ENCODE measurements at regions not wholly inside any gene's neighbourhood (a gene's known extent, or its start where the extent isn't known, plus 50 kb on each side); places are given as distances from the start of the nearest gene placed in this dataset.
"Not testable (repeated sequence)": the region's sequence is repeated elsewhere in the genome, so short reads cannot be mapped to it uniquely, and the experiment has no call there.

- Histone ChIP-seq H3K27me3 (ENCODE audit: insufficient read depth, low read length) (no peaks in the 10 kb centered on the region), H3K36me3 (ENCODE audit: insufficient read depth, low read depth, low read length) (no peaks in the 10 kb centered on the region), H3K9me3 (ENCODE audit: insufficient read depth, low read depth, low read length) (no peaks in the 10 kb centered on the region), H3K4me1 (ENCODE audit: insufficient read depth, low read length) (peaks cover 9% of the 10 kb centered on the region), H3K27ac (ENCODE audit: low read length) (no peak overlapping the region), H3K4me3 (ENCODE audit: low read length) (no peak overlapping the region), H3K9ac (ENCODE audit: low read depth, low read length) (no peak overlapping the region)
Observed at GRCh38 chr4:79578606-79579005, 170.6 kb upstream of the GK2 start.

DNA sequence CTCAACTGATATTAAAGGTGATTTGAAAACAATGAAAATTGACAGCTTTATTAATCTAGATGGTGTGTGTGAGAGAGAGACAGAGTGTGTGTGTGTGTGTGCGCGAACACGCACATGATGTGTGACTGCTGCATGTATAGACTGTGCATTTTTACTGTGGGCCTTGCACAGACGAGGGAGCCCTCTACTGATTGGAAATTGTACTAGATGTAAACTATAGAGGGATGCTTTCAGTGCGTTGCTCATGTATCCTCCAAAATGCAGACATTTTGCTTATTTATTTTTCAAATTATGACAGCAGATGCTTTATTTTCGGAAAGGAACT, 168.4 kb upstream of the GK2 start:
- H3K36me3 ChIP-seq (ENCODE audit: insufficient read depth, low read depth, low read length) = no peaks in the 10 kb centered on the region
- no peaks in the 10 kb centered on the region for H3K9me3 ChIP-seq (ENCODE audit: insufficient read depth, low read depth, low read length)
- no peak overlapping the region for H3K4me3 ChIP-seq (ENCODE audit: low read length)
- H3K27ac ChIP-seq (ENCODE audit: low read length) = no peak overlapping the region
- H3K4me1 ChIP-seq (ENCODE audit: insufficient read depth, low read length) = peaks cover 9% of the 10 kb centered on the region
- no peak overlapping the region for H3K9ac ChIP-seq (ENCODE audit: low read depth, low read length)
- no peaks in the 10 kb centered on the region for H3K27me3 ChIP-seq (ENCODE audit: insufficient read depth, low read length)

DNA sequence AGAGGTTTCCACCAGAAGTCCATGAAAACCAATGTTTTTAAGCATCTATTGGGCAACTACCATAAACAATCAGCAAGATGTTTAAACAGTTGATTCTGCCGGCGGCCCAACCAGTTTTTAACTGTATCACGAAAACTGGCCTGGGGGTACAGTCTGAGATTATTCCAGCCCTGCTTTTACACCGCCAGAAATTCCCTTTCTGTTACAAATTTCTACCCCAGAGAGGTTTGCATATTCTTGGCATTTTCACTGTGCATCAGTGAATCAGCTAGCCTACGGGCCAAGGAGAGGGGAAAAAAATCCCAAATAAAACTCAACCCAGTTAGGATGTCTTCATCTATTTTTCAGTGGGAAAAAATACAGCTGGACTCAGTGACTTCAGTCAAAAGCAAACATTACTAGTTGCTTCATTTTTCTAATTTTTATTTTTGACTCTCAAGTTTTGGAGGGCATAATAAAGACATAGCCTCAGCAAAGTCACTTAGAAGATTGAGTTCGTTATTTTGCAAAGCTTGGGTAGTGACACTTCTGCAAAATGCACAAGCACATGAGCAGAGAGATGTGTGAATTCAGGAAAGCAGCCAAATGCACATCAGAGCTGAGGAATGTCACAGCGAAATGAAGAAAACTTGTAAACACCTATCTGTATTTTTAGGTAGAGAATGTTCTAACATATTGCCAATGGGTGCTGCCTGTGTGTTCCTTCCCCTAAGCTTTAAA, 167.8 kb upstream of the GK2 start:
- Histone ChIP-seq H3K27me3 (ENCODE audit: insufficient read depth, low read length) (no peaks in the 10 kb centered on the region), H3K9ac (ENCODE audit: low read depth, low read length) (no peak overlapping the region)

GRCh38 chr4:79574741-79575451, 166.9 kb upstream of the GK2 start:
- Histone ChIP-seq H3K4me1 (ENCODE audit: insufficient read depth, low read length) (peaks cover 9% of the 10 kb centered on the region), H3K9ac (ENCODE audit: low read depth, low read length) (no peak overlapping the region), H3K27me3 (ENCODE audit: insufficient read depth, low read length) (no peaks in the 10 kb centered on the region), H3K4me3 (ENCODE audit: low read length) (no peak overlapping the region), H3K36me3 (ENCODE audit: insufficient read depth, low read depth, low read length) (no peaks in the 10 kb centered on the region), H3K9me3 (ENCODE audit: insufficient read depth, low read depth, low read length) (no peaks in the 10 kb centered on the region), H3K27ac (ENCODE audit: low read length) (no peak overlapping the region)

More for the DNA sequence above, 167.8 kb upstream of the GK2 start:
- Histone ChIP-seq H3K36me3 (ENCODE audit: insufficient read depth, low read depth, low read length) (no peaks in the 10 kb centered on the region), H3K9me3 (ENCODE audit: insufficient read depth, low read depth, low read length) (no peaks in the 10 kb centered on the region), H3K27ac (ENCODE audit: low read length) (no peak overlapping the region), H3K4me1 (ENCODE audit: insufficient read depth, low read length) (peaks cover 9% of the 10 kb centered on the region), H3K4me3 (ENCODE audit: low read length) (no peak overlapping the region)

DNA sequence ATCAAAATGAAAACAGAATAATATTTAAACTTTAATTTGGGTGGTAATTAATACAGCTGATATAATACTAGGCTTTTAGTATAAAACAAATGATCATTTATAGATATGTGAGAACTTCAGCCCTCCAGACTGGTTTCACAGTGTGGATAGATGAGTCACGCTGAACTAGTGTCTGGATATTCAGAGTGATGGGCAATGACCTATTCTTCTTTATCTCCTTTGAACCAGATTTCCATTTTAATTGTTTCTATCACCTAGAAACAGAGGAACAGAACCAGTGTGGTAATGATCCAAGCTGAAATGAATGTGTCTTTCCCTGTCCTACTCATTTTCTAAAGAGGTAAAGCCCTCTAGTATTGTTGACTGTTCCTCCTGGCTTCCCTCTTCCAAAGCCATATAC, 155.2 kb upstream of the GK2 start:
- no peaks in the 10 kb centered on the region for H3K27me3 ChIP-seq (ENCODE audit: insufficient read depth, low read length)
- no peaks in the 10 kb centered on the region for H3K36me3 ChIP-seq (ENCODE audit: insufficient read depth, low read depth, low read length)
- no peak overlapping the region for H3K4me3 ChIP-seq (ENCODE audit: low read length)
- H3K9me3 ChIP-seq (ENCODE audit: insufficient read depth, low read depth, low read length) = no peaks in the 10 kb centered on the region
- no peak overlapping the region for H3K27ac ChIP-seq (ENCODE audit: low read length)
- H3K4me1 ChIP-seq (ENCODE audit: insufficient read depth, low read length) = no peaks in the 10 kb centered on the region; the same call in 1 of the 2 replicates
- no peak overlapping the region for H3K9ac ChIP-seq (ENCODE audit: low read depth, low read length)

- H3K9me3 ChIP-seq (ENCODE audit: insufficient read depth, low read depth, low read length) = no peaks in the 10 kb centered on the region
- H3K4me3 ChIP-seq (ENCODE audit: low read length) = no peak overlapping the region
- no peak overlapping the region for H3K27ac ChIP-seq (ENCODE audit: low read length)
- no peaks in the 10 kb centered on the region for H3K27me3 ChIP-seq (ENCODE audit: insufficient read depth, low read length)
- H3K4me1 ChIP-seq (ENCODE audit: insufficient read depth, low read length) = no peaks in the 10 kb centered on the region; the same call in 1 of the 2 replicates
- no peak overlapping the region for H3K9ac ChIP-seq (ENCODE audit: low read depth, low read length)
- no peaks in the 10 kb centered on the region for H3K36me3 ChIP-seq (ENCODE audit: insufficient read depth, low read depth, low read length)
Observed at GRCh38 chr4:79561751-79562150, 153.7 kb upstream of the GK2 start.

GRCh38 chr4:79559398-79559797, 151.4 kb upstream of the GK2 start:
- not testable (repeated sequence) for H3K4me3 ChIP-seq (ENCODE audit: low read length); H3K27me3 ChIP-seq (ENCODE audit: insufficient read depth, low read length); H3K36me3 ChIP-seq (ENCODE audit: insufficient read depth, low read depth, low read length); H3K27ac ChIP-seq (ENCODE audit: low read length); H3K9ac ChIP-seq (ENCODE audit: low read depth, low read length); H3K9me3 ChIP-seq (ENCODE audit: insufficient read depth, low read depth, low read length); H3K4me1 ChIP-seq (ENCODE audit: insufficient read depth, low read length)

DNA sequence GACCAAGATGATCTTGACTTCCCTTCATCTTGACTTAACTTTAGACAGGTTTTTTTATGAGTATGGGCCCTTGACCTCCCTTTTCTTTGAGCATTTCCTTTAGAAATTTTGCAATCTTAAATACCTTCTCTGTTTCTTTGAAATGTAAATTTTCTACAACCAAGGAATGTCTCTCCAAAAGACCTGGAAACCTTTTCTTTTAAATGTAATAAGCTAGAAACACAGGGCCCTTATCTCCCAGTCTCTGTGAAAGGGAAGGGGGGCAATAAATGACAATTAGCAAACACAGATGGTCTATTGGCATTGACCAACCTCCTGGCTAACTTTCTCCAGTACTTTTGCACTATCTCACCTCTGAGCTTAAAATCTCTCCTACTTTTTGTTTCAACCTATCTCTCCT, 144.3 kb upstream of the GK2 start:
- Histone ChIP-seq H3K9ac (ENCODE audit: low read depth, low read length) (no peak overlapping the region), H3K4me3 (ENCODE audit: low read length) (no peak overlapping the region; the same call in 1 of the 2 replicates), H3K27me3 (ENCODE audit: insufficient read depth, low read length) (no peaks in the 10 kb centered on the region), H3K27ac (ENCODE audit: low read length) (no peak overlapping the region), H3K4me1 (ENCODE audit: insufficient read depth, low read length) (peaks cover 5% of the 10 kb centered on the region; the same call in 1 of the 2 replicates), H3K36me3 (ENCODE audit: insufficient read depth, low read depth, low read length) (peaks cover 4% of the 10 kb centered on the region), H3K9me3 (ENCODE audit: insufficient read depth, low read depth, low read length) (peaks cover 5% of the 10 kb centered on the region; the same call in 1 of the 2 replicates)

- Histone ChIP-seq H3K36me3 (ENCODE audit: insufficient read depth, low read depth, low read length) (peaks cover 4% of the 10 kb centered on the region), H3K4me1 (ENCODE audit: insufficient read depth, low read length) (peaks cover 8% of the 10 kb centered on the region; the same call in 1 of the 2 replicates), H3K9me3 (ENCODE audit: insufficient read depth, low read depth, low read length) (peaks cover 5% of the 10 kb centered on the region; the same call in 1 of the 2 replicates), H3K4me3 (ENCODE audit: low read length) (no peak overlapping the region), H3K27ac (ENCODE audit: low read length) (no peak overlapping the region), H3K27me3 (ENCODE audit: insufficient read depth, low read length) (no peaks in the 10 kb centered on the region), H3K9ac (ENCODE audit: low read depth, low read length) (no peak overlapping the region)
Observed at GRCh38 chr4:79551555-79551954, 143.5 kb upstream of the GK2 start.

- no peak overlapping the region for H3K4me3 ChIP-seq (ENCODE audit: low read length)
- H3K4me1 ChIP-seq (ENCODE audit: insufficient read depth, low read length) = peaks cover 8% of the 10 kb centered on the region; the same call in 1 of the 2 replicates
- H3K9me3 ChIP-seq (ENCODE audit: insufficient read depth, low read depth, low read length) = peaks cover 5% of the 10 kb centered on the region; the same call in 1 of the 2 replicates
- H3K27me3 ChIP-seq (ENCODE audit: insufficient read depth, low read length) = no peaks in the 10 kb centered on the region
- H3K9ac ChIP-seq (ENCODE audit: low read depth, low read length) = no peak overlapping the region
- no peak overlapping the region for H3K27ac ChIP-seq (ENCODE audit: low read length)
- peaks cover 4% of the 10 kb centered on the region for H3K36me3 ChIP-seq (ENCODE audit: insufficient read depth, low read depth, low read length)
Observed at GRCh38 chr4:79547851-79548250, 139.8 kb upstream of the GK2 start.

DNA sequence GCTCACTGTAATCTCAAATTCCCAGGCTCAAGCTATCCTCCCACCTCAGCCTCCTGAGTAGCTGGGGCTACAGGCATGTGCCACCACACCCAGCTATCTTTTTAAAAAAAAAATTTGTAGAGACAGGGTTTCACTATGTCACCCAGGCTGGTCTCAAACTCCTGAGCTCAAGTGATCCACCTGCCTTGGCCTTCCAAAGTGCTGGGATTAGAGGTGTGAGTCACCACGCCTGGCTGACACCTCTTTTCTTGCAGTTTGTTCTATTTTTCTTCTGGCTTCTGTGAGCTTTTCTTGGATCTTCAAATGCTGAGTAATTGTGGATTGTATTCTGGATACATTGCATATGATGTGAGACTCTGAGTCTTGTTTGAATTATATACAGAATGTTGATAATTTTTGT, 137.3 kb upstream of the GK2 start:
- H3K4me3 ChIP-seq (ENCODE audit: low read length); H3K4me1 ChIP-seq (ENCODE audit: insufficient read depth, low read length); H3K27me3 ChIP-seq (ENCODE audit: insufficient read depth, low read length); H3K9ac ChIP-seq (ENCODE audit: low read depth, low read length); H3K36me3 ChIP-seq (ENCODE audit: insufficient read depth, low read depth, low read length); H3K9me3 ChIP-seq (ENCODE audit: insufficient read depth, low read depth, low read length); H3K27ac ChIP-seq (ENCODE audit: low read length): not testable (repeated sequence)

DNA sequence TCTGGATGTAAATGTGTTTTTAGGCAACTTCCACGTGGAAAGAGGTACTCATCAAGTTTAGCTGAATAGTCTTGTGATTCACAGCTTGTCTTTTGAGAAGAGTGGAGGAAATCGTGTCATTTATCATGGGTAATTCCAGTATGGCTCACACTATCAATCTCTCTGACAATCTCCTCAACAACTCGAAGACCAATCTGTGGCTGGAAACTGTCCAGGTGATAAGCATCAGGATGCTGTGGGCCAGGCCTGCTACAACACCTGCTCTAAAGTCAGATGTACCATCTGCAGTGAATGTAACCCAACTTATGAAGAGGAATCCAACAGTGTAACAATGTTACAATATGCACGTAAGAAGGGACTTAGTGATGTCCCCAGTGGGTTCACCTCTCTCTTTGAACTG, 132.1 kb upstream of the GK2 start:
- no peaks in the 10 kb centered on the region for H3K4me1 ChIP-seq (ENCODE audit: insufficient read depth, low read length)
- no peaks in the 10 kb centered on the region for H3K9me3 ChIP-seq (ENCODE audit: insufficient read depth, low read depth, low read length)
- H3K27me3 ChIP-seq (ENCODE audit: insufficient read depth, low read length) = no peaks in the 10 kb centered on the region
- H3K9ac ChIP-seq (ENCODE audit: low read depth, low read length) = no peak overlapping the region
- no peak overlapping the region for H3K27ac ChIP-seq (ENCODE audit: low read length)
- H3K4me3 ChIP-seq (ENCODE audit: low read length) = no peak overlapping the region
- no peaks in the 10 kb centered on the region for H3K36me3 ChIP-seq (ENCODE audit: insufficient read depth, low read depth, low read length)
